WTC11 (cell line): ENCODE measurements at regions not wholly inside any gene's neighbourhood (a gene's known extent, or its start where the extent isn't known, plus 50 kb on each side); places are given as distances from the start of the nearest gene placed in this dataset.

Experiments used
- ATAC-seq: fragments of 200-7000 bp; cut with Tn5 transposase; 2 replicates; pipeline ENCODE4 v1.10.0; 2021; ENCODE audit warnings: mild to moderate bottlenecking, moderate library complexity
- CTCF ChIA-PET: fragments of 300-600 bp; sonication (Branson Sonifier 250); formaldehyde crosslinking; loops from one replicate; lab custom pipeline; 2021; ENCODE audit warnings: antibody characterized with exemption; lab: Charles Lee
- POLR2A ChIA-PET: fragments of 350-600 bp; sonication (Branson Sonifier 250); formaldehyde crosslinking; loops from one replicate; lab custom pipeline; 2021; ENCODE audit warnings: antibody characterized with exemption; lab: Charles Lee
- DNase-seq: peaks from one replicate; pipeline ENCODE4 v3.0.0; 2021; ENCODE audit warnings: low spot score
- H3K27ac Mint-ChIP-seq: 2 replicates; pipeline ENCODE4 v1.8.0; 2021; ENCODE audit warnings: mixed read lengths
- H3K27me3 Mint-ChIP-seq: 2 replicates; pipeline ENCODE4 v1.8.0; 2021; ENCODE audit warnings: low read depth, mild to moderate bottlenecking, moderate library complexity, mixed read lengths
- H3K36me3 Mint-ChIP-seq: 2 replicates; pipeline ENCODE4 v1.8.0; 2021; ENCODE audit warnings: mixed read lengths
- H3K4me1 Mint-ChIP-seq: 2 replicates; pipeline ENCODE4 v1.8.0; 2022; ENCODE audit warnings: mixed read lengths
- H3K4me3 Mint-ChIP-seq: 2 replicates; pipeline ENCODE4 v1.8.0; 2021; ENCODE audit warnings: mild to moderate bottlenecking, moderate library complexity, mixed read lengths
- H3K9me3 Mint-ChIP-seq: 2 replicates; pipeline ENCODE4 v1.8.0; 2021; ENCODE audit warnings: mixed read lengths
- CREM ChIP-seq: sonication (generic); formaldehyde crosslinking; IDR thresholded peaks from 2 replicates; pipeline ENCODE4 v1.8.1; 2022; ENCODE audit warnings: mild to moderate bottlenecking, missing genetic modification reagents, moderate library complexity
- E2F4 ChIP-seq: sonication (generic); formaldehyde crosslinking; IDR thresholded peaks from 2 replicates; pipeline ENCODE4 v1.8.1; 2022; ENCODE audit warnings: low read depth, mild to moderate bottlenecking, moderate library complexity, missing genetic modification reagents, borderline replicate concordance
- ESRRA ChIP-seq: sonication (generic); formaldehyde crosslinking; IDR thresholded peaks from 2 replicates; pipeline ENCODE4 v1.8.1; 2022; ENCODE audit warnings: mild to moderate bottlenecking, missing genetic modification reagents, borderline replicate concordance
- FOXJ3 ChIP-seq: sonication (generic); formaldehyde crosslinking; IDR thresholded peaks from 2 replicates; pipeline ENCODE4 v1.9.0; 2021; ENCODE audit warnings: missing genetic modification reagents, mild to moderate bottlenecking, borderline replicate concordance
- FOXK1 ChIP-seq: sonication (generic); formaldehyde crosslinking; IDR thresholded peaks from 2 replicates; pipeline ENCODE4 v1.8.0; 2022; ENCODE audit warnings: mild to moderate bottlenecking, moderate library complexity, missing genetic modification reagents
- FOXP4 ChIP-seq: sonication (generic); formaldehyde crosslinking; IDR thresholded peaks from 2 replicates; pipeline ENCODE4 v1.8.0; 2022; ENCODE audit warnings: mild to moderate bottlenecking, missing genetic modification reagents
- HMGA2 ChIP-seq: fragments of 250-450 bp; sonication (Bioruptor Pico); IDR thresholded peaks from 2 replicates; pipeline ENCODE4 v1.4.0; 2021; ENCODE audit warnings: mild to moderate bottlenecking, moderate library complexity
- IRF1 ChIP-seq: sonication (generic); formaldehyde crosslinking; IDR thresholded peaks from 2 replicates; pipeline ENCODE4 v1.8.0; 2023; ENCODE audit warnings: missing genetic modification reagents
- JUN ChIP-seq: sonication (generic); formaldehyde crosslinking; IDR thresholded peaks from 2 replicates; pipeline ENCODE4 v1.8.0; 2023; ENCODE audit warnings: mild to moderate bottlenecking, missing genetic modification reagents
- MYBL2 ChIP-seq: sonication (generic); formaldehyde crosslinking; IDR thresholded peaks from 2 replicates; pipeline ENCODE4 v1.8.1; 2023; ENCODE audit warnings: mild to moderate bottlenecking, moderate library complexity, missing genetic modification reagents
- NFE2L1 ChIP-seq: sonication (generic); formaldehyde crosslinking; IDR thresholded peaks from 2 replicates; pipeline ENCODE4 v1.8.1; 2023; ENCODE audit warnings: missing genetic modification reagents
- NR2C2 ChIP-seq: sonication (generic); formaldehyde crosslinking; IDR thresholded peaks from 2 replicates; pipeline ENCODE4 v1.8.0; 2022; ENCODE audit warnings: mild to moderate bottlenecking, missing genetic modification reagents
- OVOL2 ChIP-seq: fragments of 250-450 bp; sonication (Bioruptor Pico); IDR thresholded peaks from 2 replicates; pipeline ENCODE4 v1.9.0; 2021; ENCODE audit warnings: mild to moderate bottlenecking, borderline replicate concordance
- RORB ChIP-seq: fragments of 250-450 bp; sonication (Bioruptor Pico); IDR thresholded peaks from 2 replicates; pipeline ENCODE4 v1.9.0; 2021; ENCODE audit warnings: mild to moderate bottlenecking
- SMAD3 ChIP-seq: sonication (generic); formaldehyde crosslinking; IDR thresholded peaks from 2 replicates; pipeline ENCODE4 v1.8.0; 2022; ENCODE audit warnings: missing genetic modification reagents, mild to moderate bottlenecking, borderline replicate concordance
- SMAD4 ChIP-seq: sonication (generic); formaldehyde crosslinking; IDR thresholded peaks from 2 replicates; pipeline ENCODE4 v1.8.0; 2022; ENCODE audit warnings: mild to moderate bottlenecking, missing genetic modification reagents
- SP1 ChIP-seq: sonication (generic); formaldehyde crosslinking; conservative IDR thresholded peaks from 2 replicates; pipeline ENCODE4 v1.8.1; 2022; ENCODE audit warnings: missing genetic modification reagents
- TEAD1 ChIP-seq: sonication (generic); formaldehyde crosslinking; IDR thresholded peaks from 2 replicates; pipeline ENCODE4 v1.8.0; 2022; ENCODE audit warnings: mild to moderate bottlenecking, missing genetic modification reagents
- TEAD4 ChIP-seq: sonication (generic); formaldehyde crosslinking; IDR thresholded peaks from 2 replicates; pipeline ENCODE4 v1.8.0; 2022; ENCODE audit warnings: mild to moderate bottlenecking, missing genetic modification reagents
- USF1 ChIP-seq: sonication (generic); formaldehyde crosslinking; IDR thresholded peaks from 2 replicates; pipeline ENCODE4 v1.8.0; 2022; ENCODE audit warnings: mild to moderate bottlenecking, missing genetic modification reagents
- ZBTB21 ChIP-seq: sonication (generic); formaldehyde crosslinking; IDR thresholded peaks from 2 replicates; pipeline ENCODE4 v1.8.1; 2023; ENCODE audit warnings: mild to moderate bottlenecking, missing genetic modification reagents, borderline replicate concordance
- ZNF423 ChIP-seq: fragments of 250-450 bp; sonication (Bioruptor Pico); IDR thresholded peaks from 2 replicates; pipeline ENCODE4 v2.1.2; 2022; ENCODE audit warnings: mild to moderate bottlenecking, moderate library complexity
- ZNF671 ChIP-seq: fragments of 250-450 bp; sonication (Bioruptor Pico); IDR thresholded peaks from 2 replicates; pipeline ENCODE4 v1.8.0; 2021; ENCODE audit warnings: mild to moderate bottlenecking
- TF ChIP-seq, protein P1 (sequence below): sonication (generic); formaldehyde crosslinking; IDR thresholded peaks from 2 replicates; pipeline ENCODE4 v1.8.1; 2022; ENCODE audit warnings: mild to moderate bottlenecking, missing genetic modification reagents, moderate library complexity, borderline replicate concordance
- TF ChIP-seq, protein P2 (sequence below): fragments of 250-450 bp; sonication (Bioruptor Pico); IDR thresholded peaks from 2 replicates; pipeline ENCODE4 v1.9.0; 2021; ENCODE audit warnings: moderate library complexity, mild to moderate bottlenecking, inconsistent platforms, borderline replicate concordance

GRCh38 chr12:107581619-107582015, 104.0 kb upstream of the PWP1 start:
- Mint-ChIP-seq H3K36me3 (peaks cover under 1% of the 10 kb centered on the region; the same call in 1 of the 2 replicates), H3K27me3 (peaks cover 32% of the 10 kb centered on the region), H3K4me3 (peak overlapping the region; percentile 71), H3K27ac (no peak overlapping the region), H3K4me1 (peaks cover 33% of the 10 kb centered on the region), H3K9me3 (no peaks in the 10 kb centered on the region; the same call in 1 of the 2 replicates)
- CTCF ChIA-PET, result interaction anchor here (1.8 kb wide), 1 partner anchor 89 kb away, joined by 9 read pairs; no protein-coding TSS in a partner anchor
- DNase-seq, result no peak
- TF ChIP-seq ZBTB21 (CRISPR knock-in tag) (no peak), CREM (CRISPR knock-in tag) (no peak), SP1 (CRISPR knock-in tag) (no peak), SMAD4 (CRISPR knock-in tag) (no peak), ZNF671 (no peak), NR2C2 (CRISPR knock-in tag) (no peak), RORB (no peak), ZNF423 (no peak), HMGA2 (CRISPR knock-in tag) (no peak), FOXJ3 (CRISPR knock-in tag) (no peak), TEAD1 (CRISPR knock-in tag) (no peak), ESRRA (CRISPR knock-in tag) (no peak)
- peak; percentile 6; the same call in 1 of the 2 replicates for ATAC-seq
- POLR2A ChIA-PET, result no interaction called here

- ChIA-PET CTCF (interaction anchor here (1.1 to 2.3 kb wide), 3 partner anchors 60 to 181 kb away, joined by 3 to 9 read pairs (median 4); no protein-coding TSS in a partner anchor), POLR2A (no interaction called here)
- TF ChIP-seq USF1 (no peak), E2F4 (CRISPR knock-in tag) (no peak), TEAD4 (CRISPR knock-in tag) (no peak), MYBL2 (CRISPR knock-in tag) (no peak), FOXK1 (CRISPR knock-in tag) (no peak), ZNF423 (no peak), NFE2L1 (CRISPR knock-in tag) (no peak), CREM (CRISPR knock-in tag) (no peak), JUN (no peak), IRF1 (no peak), HMGA2 (CRISPR knock-in tag) (no peak), SMAD4 (CRISPR knock-in tag) (no peak)
- DNase-seq (no peak), ATAC-seq (no peak)
- H3K27ac Mint-ChIP-seq, result no peak overlapping the region
- H3K4me3 Mint-ChIP-seq, result no peak overlapping the region
- H3K27me3 Mint-ChIP-seq, result peaks cover 28% of the 10 kb centered on the region
- peaks cover 35% of the 10 kb centered on the region for H3K4me1 Mint-ChIP-seq
- peaks cover 11% of the 10 kb centered on the region for H3K36me3 Mint-ChIP-seq
- peaks cover 15% of the 10 kb centered on the region for H3K9me3 Mint-ChIP-seq
Measured at GRCh38 chr12:107583551-107583950, 102.0 kb upstream of the PWP1 start.

GRCh38 chr12:107584563-107584962, 101.0 kb upstream of the PWP1 start:
- H3K36me3 Mint-ChIP-seq, result peaks cover 11% of the 10 kb centered on the region
- no peak for DNase-seq
- H3K4me3 Mint-ChIP-seq, result no peak overlapping the region
- peaks cover 35% of the 10 kb centered on the region for H3K4me1 Mint-ChIP-seq
- H3K27ac Mint-ChIP-seq, result no peak overlapping the region
- peaks cover 24% of the 10 kb centered on the region for H3K27me3 Mint-ChIP-seq
- ChIA-PET POLR2A (no interaction called here), CTCF (interaction anchor here (1.1 to 2.3 kb wide), 6 partner anchors 20 to 182 kb away, joined by 3 to 9 read pairs (median 4); no protein-coding TSS in a partner anchor)
- ATAC-seq, result peak; percentile 10
- peaks cover 18% of the 10 kb centered on the region for H3K9me3 Mint-ChIP-seq
- TF ChIP-seq TEAD4 (CRISPR knock-in tag) (no peak), OVOL2 (CRISPR knock-in tag) (no peak), SMAD3 (CRISPR knock-in tag) (no peak), NFE2L1 (CRISPR knock-in tag) (no peak), HMGA2 (CRISPR knock-in tag) (no peak), FOXP4 (CRISPR knock-in tag) (no peak)
- TF ChIP-seq, protein P1, sequence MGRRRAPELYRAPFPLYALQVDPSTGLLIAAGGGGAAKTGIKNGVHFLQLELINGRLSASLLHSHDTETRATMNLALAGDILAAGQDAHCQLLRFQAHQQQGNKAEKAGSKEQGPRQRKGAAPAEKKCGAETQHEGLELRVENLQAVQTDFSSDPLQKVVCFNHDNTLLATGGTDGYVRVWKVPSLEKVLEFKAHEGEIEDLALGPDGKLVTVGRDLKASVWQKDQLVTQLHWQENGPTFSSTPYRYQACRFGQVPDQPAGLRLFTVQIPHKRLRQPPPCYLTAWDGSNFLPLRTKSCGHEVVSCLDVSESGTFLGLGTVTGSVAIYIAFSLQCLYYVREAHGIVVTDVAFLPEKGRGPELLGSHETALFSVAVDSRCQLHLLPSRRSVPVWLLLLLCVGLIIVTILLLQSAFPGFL, result no peak
- TF ChIP-seq, protein P2, sequence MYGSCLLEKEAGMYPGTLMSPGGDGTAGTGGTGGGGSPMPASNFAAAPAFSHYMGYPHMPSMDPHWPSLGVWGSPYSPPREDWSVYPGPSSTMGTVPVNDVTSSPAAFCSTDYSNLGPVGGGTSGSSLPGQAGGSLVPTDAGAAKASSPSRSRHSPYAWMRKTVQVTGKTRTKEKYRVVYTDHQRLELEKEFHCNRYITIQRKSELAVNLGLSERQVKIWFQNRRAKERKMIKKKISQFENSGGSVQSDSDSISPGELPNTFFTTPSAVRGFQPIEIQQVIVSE (CRISPR knock-in tag), result no peak
